OCI-LY1 (cell line): ENCODE measurements at regions not wholly inside any gene's neighbourhood (a gene's known extent, or its start where the extent isn't known, plus 50 kb on each side); places are given as distances from the start of the nearest gene placed in this dataset.

Experiments
- H2AFZ ChIP-seq: fragments of 200-600 bp; sonication (generic), shearing (Covaris generic); 2 replicates; pipeline ENCODE4 v1.6.0; 2014; ENCODE audit warnings: antibody characterized with exemption, mild to moderate bottlenecking, low read length
- H3F3A ChIP-seq: fragments of 200-600 bp; sonication (generic), shearing (Covaris generic); 2 replicates; pipeline ENCODE4 v1.6.0; 2014; ENCODE audit warnings: mild to moderate bottlenecking, antibody characterized with exemption, low read length, moderate library complexity; ENCODE audit not compliant: insufficient read depth
- H3K27ac ChIP-seq: fragments of 200-600 bp; sonication (generic); 2 replicates; pipeline ENCODE4 v1.5.1; 2014; ENCODE audit warnings: low read length, mixed run types, mild to moderate bottlenecking, low read depth; ENCODE audit not compliant: poor library complexity, severe bottlenecking
- H3K27me3 ChIP-seq: fragments of 200-600 bp; sonication (generic); 2 replicates; pipeline ENCODE4 v1.6.0; 2014; ENCODE audit warnings: antibody characterized with exemption, mild to moderate bottlenecking, low read length, moderate library complexity; ENCODE audit not compliant: insufficient read depth
- H3K36me3 ChIP-seq: fragments of 200-600 bp; sonication (generic); 2 replicates; pipeline ENCODE4 v1.6.1; 2014; ENCODE audit warnings: mild to moderate bottlenecking, antibody characterized with exemption, low read length, moderate library complexity, mixed read lengths; ENCODE audit not compliant: insufficient read depth
- H3K4me1 ChIP-seq: fragments of 200-600 bp; sonication (generic); 2 replicates; pipeline ENCODE4 v1.5.1; 2014; ENCODE audit warnings: mild to moderate bottlenecking, low read length, moderate library complexity; ENCODE audit not compliant: insufficient read depth, severe bottlenecking
- H3K4me2 ChIP-seq: fragments of 200-600 bp; sonication (generic), shearing (Covaris generic); 2 replicates; pipeline ENCODE4 v1.6.1; 2014; ENCODE audit warnings: low read length
- H3K4me3 ChIP-seq: fragments of 200-600 bp; sonication (generic); 2 replicates; pipeline ENCODE4 v1.5.1; 2014; ENCODE audit warnings: low read length, low read depth, mild to moderate bottlenecking, mixed read lengths; ENCODE audit not compliant: poor library complexity, severe bottlenecking
- H3K79me2 ChIP-seq: fragments of 200-600 bp; shearing (Covaris generic); 2 replicates; pipeline ENCODE4 v1.6.1; 2016; ENCODE audit warnings: mixed run types, low read length, mixed read lengths; ENCODE audit not compliant: insufficient read depth
- H3K9ac ChIP-seq: fragments of 200-600 bp; sonication (generic), shearing (Covaris generic); 2 replicates; pipeline ENCODE4 v1.6.1; 2014; ENCODE audit warnings: mild to moderate bottlenecking, low read length, mixed read lengths
- H3K9me2 ChIP-seq: fragments of 200-600 bp; sonication (generic), shearing (Covaris generic); 2 replicates; pipeline ENCODE4 v1.6.1; 2014; ENCODE audit warnings: low read depth, mild to moderate bottlenecking, low read length, mixed read lengths
- H3K9me3 ChIP-seq: fragments of 200-600 bp; shearing (Covaris generic); 2 replicates; pipeline ENCODE4 v1.6.1; 2014; ENCODE audit warnings: low read length, mixed read lengths
- H4K20me1 ChIP-seq: fragments of 200-600 bp; sonication (generic), shearing (Covaris generic); 2 replicates; pipeline ENCODE4 v1.6.0; 2016; ENCODE audit warnings: mild to moderate bottlenecking, low read length; ENCODE audit not compliant: insufficient read depth
- EZH2 ChIP-seq: fragments of 200-600 bp; sonication (generic), shearing (Covaris generic); IDR thresholded peaks from 2 replicates; pipeline ENCODE4 v1.8.0; 2017; ENCODE audit warnings: borderline replicate concordance, mixed run types, mild to moderate bottlenecking, antibody characterized with exemption, low read length, moderate library complexity, mixed read lengths
- TF ChIP-seq, protein P1 (sequence below): fragments of 200-600 bp; sonication (generic), shearing (Covaris generic); IDR thresholded peaks from 2 replicates; pipeline ENCODE4 v1.5.1; 2017; ENCODE audit warnings: mild to moderate bottlenecking, antibody characterized with exemption, low read length, moderate library complexity, mixed read lengths

DNA sequence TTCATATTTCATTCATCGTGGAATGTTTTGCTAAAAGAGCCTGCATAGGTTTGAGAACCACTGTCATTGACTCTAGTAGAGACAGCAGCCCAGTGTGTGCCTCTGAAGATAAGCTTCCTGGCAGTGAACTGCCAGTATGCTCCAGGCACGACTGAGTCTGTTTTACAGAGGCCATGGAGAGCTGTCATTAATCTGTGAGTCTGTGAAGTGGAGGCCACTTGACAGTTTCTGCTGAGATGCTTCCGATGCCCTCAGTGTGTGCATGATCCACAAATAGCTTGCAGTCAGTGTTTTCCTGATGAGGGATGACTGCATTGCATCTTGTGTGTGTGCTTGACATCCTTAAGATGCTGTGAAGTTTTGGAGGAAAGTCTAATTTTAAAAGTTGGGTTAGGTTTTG, 162.2 kb downstream of the PFKFB3 start:
- Histone ChIP-seq H3K9me2 (no peaks in the 10 kb centered on the region), H4K20me1 (no peaks in the 10 kb centered on the region), H3K9ac (no peak overlapping the region), H3K9me3 (peaks cover 11% of the 10 kb centered on the region; the same call in 1 of the 2 replicates), H3K4me1 (no peaks in the 10 kb centered on the region), H3K27me3 (no peaks in the 10 kb centered on the region), H3K4me3 (no peak overlapping the region), H2AFZ (no peak overlapping the region), H3K79me2 (no peaks in the 10 kb centered on the region), H3F3A (no peaks in the 10 kb centered on the region), H3K36me3 (peaks cover 4% of the 10 kb centered on the region; the same call in 1 of the 2 replicates), H3K4me2 (no peak overlapping the region), H3K27ac (no peak overlapping the region)
- TF ChIP-seq EZH2: no peak
- TF ChIP-seq, protein P1, sequence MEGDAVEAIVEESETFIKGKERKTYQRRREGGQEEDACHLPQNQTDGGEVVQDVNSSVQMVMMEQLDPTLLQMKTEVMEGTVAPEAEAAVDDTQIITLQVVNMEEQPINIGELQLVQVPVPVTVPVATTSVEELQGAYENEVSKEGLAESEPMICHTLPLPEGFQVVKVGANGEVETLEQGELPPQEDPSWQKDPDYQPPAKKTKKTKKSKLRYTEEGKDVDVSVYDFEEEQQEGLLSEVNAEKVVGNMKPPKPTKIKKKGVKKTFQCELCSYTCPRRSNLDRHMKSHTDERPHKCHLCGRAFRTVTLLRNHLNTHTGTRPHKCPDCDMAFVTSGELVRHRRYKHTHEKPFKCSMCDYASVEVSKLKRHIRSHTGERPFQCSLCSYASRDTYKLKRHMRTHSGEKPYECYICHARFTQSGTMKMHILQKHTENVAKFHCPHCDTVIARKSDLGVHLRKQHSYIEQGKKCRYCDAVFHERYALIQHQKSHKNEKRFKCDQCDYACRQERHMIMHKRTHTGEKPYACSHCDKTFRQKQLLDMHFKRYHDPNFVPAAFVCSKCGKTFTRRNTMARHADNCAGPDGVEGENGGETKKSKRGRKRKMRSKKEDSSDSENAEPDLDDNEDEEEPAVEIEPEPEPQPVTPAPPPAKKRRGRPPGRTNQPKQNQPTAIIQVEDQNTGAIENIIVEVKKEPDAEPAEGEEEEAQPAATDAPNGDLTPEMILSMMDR: no peak

GRCh38 chr10:6365384-6365783, 162.7 kb downstream of the PFKFB3 start:
- Histone ChIP-seq H3K27ac (no peak overlapping the region), H3K9ac (no peak overlapping the region), H3F3A (no peaks in the 10 kb centered on the region), H3K79me2 (no peaks in the 10 kb centered on the region), H3K27me3 (no peaks in the 10 kb centered on the region), H2AFZ (no peak overlapping the region), H3K4me1 (no peaks in the 10 kb centered on the region), H3K9me3 (peaks cover 8% of the 10 kb centered on the region; the same call in 1 of the 2 replicates), H4K20me1 (no peaks in the 10 kb centered on the region), H3K36me3 (peaks cover 4% of the 10 kb centered on the region; the same call in 1 of the 2 replicates), H3K4me3 (no peak overlapping the region), H3K9me2 (no peaks in the 10 kb centered on the region), H3K4me2 (no peak overlapping the region)
- no peak for TF ChIP-seq EZH2
- TF ChIP-seq, protein P1: no peak
